ENCODE measurements at regions not wholly inside any gene's neighbourhood (a gene's known extent, or its start where the extent isn't known, plus 50 kb on each side); places are given as distances from the start of the nearest gene placed in this dataset.

- intact Hi-C loops (cut with DNase I), result no loop called here
- Histone ChIP-seq H3K27ac (peak overlapping the region; percentile 51 to 86 (median 76)), H3K9me3 (no peaks in the 10 kb centered on the region), H3K27me3 (no peaks in the 10 kb centered on the region), H3K4me3 (no peak overlapping the region), H3K4me1 (peaks cover 0 to 30% (median 16%) of the 10 kb centered on the region in 3 donors), H3K36me3 (no peaks in the 10 kb centered on the region)
- no peak for DNase-seq
- 55 to 60% methylated on average over 2 to 5 of the region's 5 CpGs for WGBS, 2 donors
- TF ChIP-seq POLR2A (IDR thresholded peaks at IDR 0.05), result no peak
- TF ChIP-seq, protein P1, sequence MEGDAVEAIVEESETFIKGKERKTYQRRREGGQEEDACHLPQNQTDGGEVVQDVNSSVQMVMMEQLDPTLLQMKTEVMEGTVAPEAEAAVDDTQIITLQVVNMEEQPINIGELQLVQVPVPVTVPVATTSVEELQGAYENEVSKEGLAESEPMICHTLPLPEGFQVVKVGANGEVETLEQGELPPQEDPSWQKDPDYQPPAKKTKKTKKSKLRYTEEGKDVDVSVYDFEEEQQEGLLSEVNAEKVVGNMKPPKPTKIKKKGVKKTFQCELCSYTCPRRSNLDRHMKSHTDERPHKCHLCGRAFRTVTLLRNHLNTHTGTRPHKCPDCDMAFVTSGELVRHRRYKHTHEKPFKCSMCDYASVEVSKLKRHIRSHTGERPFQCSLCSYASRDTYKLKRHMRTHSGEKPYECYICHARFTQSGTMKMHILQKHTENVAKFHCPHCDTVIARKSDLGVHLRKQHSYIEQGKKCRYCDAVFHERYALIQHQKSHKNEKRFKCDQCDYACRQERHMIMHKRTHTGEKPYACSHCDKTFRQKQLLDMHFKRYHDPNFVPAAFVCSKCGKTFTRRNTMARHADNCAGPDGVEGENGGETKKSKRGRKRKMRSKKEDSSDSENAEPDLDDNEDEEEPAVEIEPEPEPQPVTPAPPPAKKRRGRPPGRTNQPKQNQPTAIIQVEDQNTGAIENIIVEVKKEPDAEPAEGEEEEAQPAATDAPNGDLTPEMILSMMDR (IDR thresholded peaks at IDR 0.05), result no peak
These were observed 114.2 kb upstream of the THBS1 start for GRCh38 chr15:39466750-39467105.

- TF ChIP-seq POLR2A (IDR thresholded peaks at IDR 0.05), result no peak
- TF ChIP-seq, protein P1 (IDR thresholded peaks at IDR 0.05), result no peak
- Histone ChIP-seq H3K4me1 (peaks cover 0 to 30% (median 15%) of the 10 kb centered on the region in 3 donors), H3K27me3 (no peaks in the 10 kb centered on the region), H3K9me3 (no peaks in the 10 kb centered on the region), H3K36me3 (no peaks in the 10 kb centered on the region), H3K27ac (peak overlapping the region in 3 of 4 donors; percentile 62 to 79 (median 72)), H3K4me3 (no peak overlapping the region)
- no peak for DNase-seq
- 45 to 58% methylated on average over 4 of the region's 4 CpGs for WGBS, 2 donors
- intact Hi-C loops (cut with DNase I), result no loop called here
These were observed 112.5 kb upstream of the THBS1 start for GRCh38 chr15:39468331-39468730.

DNA sequence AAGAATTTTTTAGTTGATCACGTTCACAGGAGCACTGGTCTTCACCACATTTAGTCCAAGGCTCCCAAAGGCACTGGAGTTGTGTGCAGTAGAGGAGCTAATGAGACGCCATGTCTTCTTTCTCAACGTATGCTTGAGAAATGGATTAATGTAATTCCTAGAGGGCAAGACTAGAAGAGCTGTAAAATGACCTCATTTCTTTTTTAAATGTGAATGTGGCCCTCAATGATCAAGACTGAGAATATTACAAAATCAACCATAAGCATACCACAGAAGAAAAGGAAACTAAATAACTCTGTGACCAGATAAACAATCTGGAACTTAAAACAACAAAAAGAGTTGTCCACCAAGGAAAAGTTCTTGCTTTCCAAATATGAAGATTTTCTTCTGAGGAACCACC is 112.1 kb upstream of the THBS1 start:
- intact Hi-C loops (cut with DNase I), result no loop called here
- DNase-seq, result no peak
- TF ChIP-seq, protein P1 (IDR thresholded peaks at IDR 0.05), result no peak
- no peak for TF ChIP-seq POLR2A (IDR thresholded peaks at IDR 0.05)

DNA sequence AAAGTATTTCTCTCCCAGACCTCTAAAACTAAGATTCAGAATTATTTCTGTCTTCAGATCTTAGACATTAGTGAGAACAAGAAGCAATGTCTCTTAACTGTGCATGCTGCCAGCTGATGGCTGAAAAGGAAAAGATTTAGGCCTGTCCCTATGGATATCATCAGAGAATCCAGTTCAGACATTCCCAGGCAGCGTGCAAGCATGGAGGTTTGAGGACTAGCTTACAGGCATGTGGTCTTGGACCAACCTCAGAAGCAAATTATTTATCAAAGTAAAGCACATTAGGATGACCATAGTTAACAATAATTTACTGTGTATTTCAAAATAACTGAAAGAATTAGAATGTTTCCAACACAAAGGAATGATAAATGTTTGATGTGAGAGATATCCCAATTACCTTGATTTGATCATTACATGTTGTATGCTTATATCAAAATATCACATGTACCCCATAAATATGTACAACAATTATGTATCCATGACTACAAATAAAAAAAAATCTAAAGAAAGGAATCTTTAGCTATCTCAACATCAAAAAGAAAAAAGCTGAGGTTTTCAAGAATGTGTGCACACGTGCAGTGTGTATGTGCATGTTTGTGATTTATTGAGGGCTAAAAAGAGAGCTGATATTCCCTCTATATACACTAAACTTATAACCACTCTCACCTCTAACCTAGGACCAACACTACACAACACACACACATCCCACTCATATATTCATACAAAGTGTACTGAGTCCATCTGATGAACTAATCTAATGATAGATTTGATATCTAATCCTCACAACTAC is 108.9 kb upstream of the THBS1 start:
- Histone ChIP-seq H3K27me3 (no peaks in the 10 kb centered on the region), H3K36me3 (no peaks in the 10 kb centered on the region), H3K4me1 (peaks cover 0 to 27% (median 9%) of the 10 kb centered on the region in 3 donors), H3K9me3 (no peaks in the 10 kb centered on the region), H3K4me3 (no peak overlapping the region), H3K27ac (peak overlapping the region; percentile 52 to 95 (median 84))
- no peak for TF ChIP-seq POLR2A (IDR thresholded peaks at IDR 0.05)
- TF ChIP-seq, protein P1 (IDR thresholded peaks at IDR 0.05), result no peak
- intact Hi-C loops (cut with DNase I), result no loop called here
- DNase-seq, result no peak
- 75 to 84% methylated on average over 2 of the region's 2 CpGs for WGBS, 2 donors

More for the DNA sequence above, 112.1 kb upstream of the THBS1 start:
- Histone ChIP-seq H3K4me3 (no peak overlapping the region), H3K27ac (peak overlapping the region in 3 of 4 donors; percentile 27 to 72 (median 62)), H3K27me3 (no peaks in the 10 kb centered on the region), H3K4me1 (peaks cover 0 to 34% (median 17%) of the 10 kb centered on the region in 3 donors), H3K36me3 (no peaks in the 10 kb centered on the region), H3K9me3 (no peaks in the 10 kb centered on the region)
- 82 to 89% methylated on average over 3 of the region's 3 CpGs for WGBS, 2 donors

GRCh38 chr15:39472621-39473297 is 108.1 kb upstream of the THBS1 start:
- DNase-seq, result no peak
- Histone ChIP-seq H3K36me3 (no peaks in the 10 kb centered on the region), H3K9me3 (no peaks in the 10 kb centered on the region), H3K27ac (peak overlapping the region; percentile 57 to 95 (median 84)), H3K4me3 (peak overlapping the region in 1 of 4 donors; percentile 29), H3K4me1 (peaks cover 0 to 20% (median 5%) of the 10 kb centered on the region in 3 donors), H3K27me3 (no peaks in the 10 kb centered on the region)
- WGBS, 2 donors, result 63 to 70% methylated on average over 10 to 12 of the region's 12 CpGs
- TF ChIP-seq POLR2A (IDR thresholded peaks at IDR 0.05), result peak in 1 of 4 donors; percentile 12
- TF ChIP-seq, protein P1 (IDR thresholded peaks at IDR 0.05), result no peak
- intact Hi-C loops (cut with DNase I), result no loop called here

Measured in esophagus squamous epithelium (tissue), 5 donors.